DOHH2 (cell line): ENCODE measurements at regions not wholly inside any gene's neighbourhood (a gene's known extent, or its start where the extent isn't known, plus 50 kb on each side); places are given as distances from the start of the nearest gene placed in this dataset.

Source experiments
- H3F3A ChIP-seq: fragments of 200-600 bp; sonication (generic), shearing (Covaris generic); 2 replicates; pipeline ENCODE4 v1.6.0; 2016; ENCODE audit warnings: antibody characterized with exemption, mild to moderate bottlenecking; ENCODE audit not compliant: control insufficient read depth, insufficient read depth
- H3K27ac ChIP-seq: fragments of 200-600 bp; sonication (generic); 2 replicates; pipeline ENCODE4 v1.5.1; 2014; ENCODE audit warnings: low read depth, mild to moderate bottlenecking, low read length, moderate library complexity
- H3K27me3 ChIP-seq: fragments of 200-600 bp; sonication (generic); 2 replicates; pipeline ENCODE4 v1.6.1; 2014; ENCODE audit warnings: mild to moderate bottlenecking, low read length, mixed read lengths; ENCODE audit not compliant: control insufficient read depth
- H3K36me3 ChIP-seq: fragments of 200-600 bp; sonication (generic); 2 replicates; pipeline ENCODE4 v1.6.1; 2014; ENCODE audit warnings: mild to moderate bottlenecking, low read length, moderate library complexity, mixed read lengths; ENCODE audit not compliant: control insufficient read depth
- H3K4me1 ChIP-seq: fragments of 200-600 bp; sonication (generic); 2 replicates; pipeline ENCODE4 v1.6.1; 2014; ENCODE audit warnings: mild to moderate bottlenecking, low read length, mixed read lengths; ENCODE audit not compliant: control insufficient read depth
- H3K4me2 ChIP-seq: fragments of 200-600 bp; sonication (generic); 2 replicates; pipeline ENCODE4 v1.6.0; 2014; ENCODE audit warnings: mild to moderate bottlenecking, low read length, moderate library complexity
- H3K4me3 ChIP-seq: fragments of 200-600 bp; sonication (generic); 2 replicates; pipeline ENCODE4 v1.5.1; 2014; ENCODE audit warnings: mild to moderate bottlenecking, low read length, mixed read lengths
- H3K79me2 ChIP-seq: fragments of 200-600 bp; sonication (generic); 2 replicates; pipeline ENCODE4 v1.6.1; 2014; ENCODE audit warnings: mild to moderate bottlenecking, low read length, mixed read lengths; ENCODE audit not compliant: control insufficient read depth
- H3K9me2 ChIP-seq: fragments of 200-600 bp; sonication (generic); replicated peaks from 2 replicates; pipeline ENCODE4 v1.6.1; 2014; ENCODE audit warnings: mild to moderate bottlenecking, low read length, mixed read lengths; ENCODE audit not compliant: control insufficient read depth
- H3K9me3 ChIP-seq: fragments of 200-600 bp; sonication (generic); 2 replicates; pipeline ENCODE4 v1.6.1; 2014; ENCODE audit warnings: antibody characterized with exemption, low read length, mixed read lengths; ENCODE audit not compliant: control insufficient read depth, insufficient read depth
- H4K20me1 ChIP-seq: fragments of 200-600 bp; sonication (generic); 2 replicates; pipeline ENCODE4 v1.6.0; 2014; ENCODE audit warnings: low read depth, mild to moderate bottlenecking, antibody characterized with exemption, low read length, moderate library complexity; ENCODE audit not compliant: control insufficient read depth, insufficient read depth
- EZH2phosphoT487 ChIP-seq: fragments of 200-600 bp; sonication (generic); IDR thresholded peaks from 2 replicates; pipeline ENCODE4 v1.6.1; 2017; ENCODE audit warnings: borderline replicate concordance, mild to moderate bottlenecking, antibody characterized with exemption, low read length, moderate library complexity, mixed read lengths
- TF ChIP-seq, protein P1 (sequence below): fragments of 200-600 bp; sonication (generic); IDR thresholded peaks from one replicate; pipeline ENCODE4 v1.5.1; 2014; ENCODE audit warnings: antibody characterized with exemption, mild to moderate bottlenecking, low read depth, low read length; ENCODE audit not compliant: poor library complexity, severe bottlenecking

DNA sequence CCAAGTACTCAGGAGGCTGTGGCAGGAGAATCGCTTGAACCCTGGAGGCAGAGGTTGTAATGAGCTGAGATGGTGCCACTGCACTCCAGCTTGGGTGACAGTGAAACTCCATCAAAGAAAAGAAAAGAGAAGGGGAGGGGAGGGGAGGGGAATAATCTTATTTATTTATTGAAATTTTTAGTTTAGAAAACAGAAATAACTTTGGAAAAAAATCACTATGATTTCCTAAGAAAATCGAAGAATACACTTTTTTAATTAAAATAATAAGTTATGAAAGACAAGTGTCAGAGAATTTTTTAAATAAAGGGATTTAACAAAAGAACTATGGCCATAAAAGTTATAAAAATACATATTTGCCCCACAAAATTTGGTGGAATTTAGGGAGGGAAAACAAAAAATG is 836.9 kb upstream of the HS3ST1 start:
- Histone ChIP-seq H3K79me2 (no peaks in the 10 kb centered on the region), H4K20me1 (no peaks in the 10 kb centered on the region), H3K9me2 (no peaks in the 10 kb centered on the region)

DNA sequence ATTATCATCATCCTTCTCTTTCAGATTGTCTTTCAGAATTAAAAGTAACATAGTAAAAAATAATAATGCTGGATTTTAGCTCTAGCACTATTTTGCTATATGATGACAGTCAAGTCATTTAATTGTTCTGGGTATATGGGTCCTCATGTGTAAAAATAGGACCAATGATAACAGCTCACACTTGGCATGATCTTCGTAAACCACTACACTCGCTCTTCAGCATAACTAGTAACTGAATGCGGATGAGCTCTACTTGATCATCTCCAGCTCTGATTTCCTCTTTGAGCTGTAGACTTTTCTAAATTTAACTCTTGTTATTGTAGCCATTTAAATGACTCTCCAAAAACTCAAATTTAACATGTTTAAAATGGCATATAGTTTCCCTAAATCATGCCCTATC is 831.8 kb upstream of the HS3ST1 start:
- Histone ChIP-seq H3K9me2 (no peaks in the 10 kb centered on the region), H3K27me3 (no peaks in the 10 kb centered on the region), H3K36me3 (no peaks in the 10 kb centered on the region), H3K79me2 (no peaks in the 10 kb centered on the region), H3K4me1 (no peaks in the 10 kb centered on the region), H3F3A (no peaks in the 10 kb centered on the region), H3K27ac (no peak overlapping the region), H3K4me3 (no peak overlapping the region), H3K4me2 (no peak overlapping the region), H3K9me3 (no peaks in the 10 kb centered on the region; the same call in 1 of the 2 replicates), H4K20me1 (no peaks in the 10 kb centered on the region)
- TF ChIP-seq, protein P1, sequence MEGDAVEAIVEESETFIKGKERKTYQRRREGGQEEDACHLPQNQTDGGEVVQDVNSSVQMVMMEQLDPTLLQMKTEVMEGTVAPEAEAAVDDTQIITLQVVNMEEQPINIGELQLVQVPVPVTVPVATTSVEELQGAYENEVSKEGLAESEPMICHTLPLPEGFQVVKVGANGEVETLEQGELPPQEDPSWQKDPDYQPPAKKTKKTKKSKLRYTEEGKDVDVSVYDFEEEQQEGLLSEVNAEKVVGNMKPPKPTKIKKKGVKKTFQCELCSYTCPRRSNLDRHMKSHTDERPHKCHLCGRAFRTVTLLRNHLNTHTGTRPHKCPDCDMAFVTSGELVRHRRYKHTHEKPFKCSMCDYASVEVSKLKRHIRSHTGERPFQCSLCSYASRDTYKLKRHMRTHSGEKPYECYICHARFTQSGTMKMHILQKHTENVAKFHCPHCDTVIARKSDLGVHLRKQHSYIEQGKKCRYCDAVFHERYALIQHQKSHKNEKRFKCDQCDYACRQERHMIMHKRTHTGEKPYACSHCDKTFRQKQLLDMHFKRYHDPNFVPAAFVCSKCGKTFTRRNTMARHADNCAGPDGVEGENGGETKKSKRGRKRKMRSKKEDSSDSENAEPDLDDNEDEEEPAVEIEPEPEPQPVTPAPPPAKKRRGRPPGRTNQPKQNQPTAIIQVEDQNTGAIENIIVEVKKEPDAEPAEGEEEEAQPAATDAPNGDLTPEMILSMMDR, result no peak
- TF ChIP-seq EZH2phosphoT487, result no peak

More for the DNA sequence above, 836.9 kb upstream of the HS3ST1 start:
- TF ChIP-seq, protein P1, result no peak
- TF ChIP-seq EZH2phosphoT487, result no peak
- H3K9me3 ChIP-seq, result no peaks in the 10 kb centered on the region; the same call in 1 of the 2 replicates
- no peaks in the 10 kb centered on the region for H3K36me3 ChIP-seq
- no peak overlapping the region for H3K27ac ChIP-seq
- H3F3A ChIP-seq, result no peaks in the 10 kb centered on the region
- H3K4me1 ChIP-seq, result no peaks in the 10 kb centered on the region
- no peak overlapping the region for H3K4me2 ChIP-seq
- no peak overlapping the region for H3K4me3 ChIP-seq
- no peaks in the 10 kb centered on the region for H3K27me3 ChIP-seq

DNA sequence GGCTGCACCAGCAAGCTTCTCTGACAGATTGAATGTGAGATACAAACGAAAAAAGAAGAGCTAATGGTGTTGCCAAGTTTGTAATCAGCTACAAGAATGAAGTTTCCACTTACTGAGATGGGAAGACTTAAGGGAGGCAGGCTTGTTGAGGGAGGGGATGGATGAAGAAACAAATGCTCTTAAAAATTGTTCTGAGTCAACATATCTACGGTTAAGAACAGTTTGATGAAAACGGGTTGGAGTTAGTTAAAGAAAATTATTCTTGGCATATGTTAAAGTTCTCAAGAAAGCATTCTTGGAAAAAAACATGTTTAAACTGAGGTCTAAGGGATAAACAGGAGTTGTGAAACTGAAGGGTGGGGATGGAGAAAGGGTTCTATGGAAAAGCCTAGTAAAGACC is 816.3 kb upstream of the HS3ST1 start:
- no peak overlapping the region for H3K27ac ChIP-seq

More for the DNA sequence above, 816.3 kb upstream of the HS3ST1 start:
- H3K4me2 ChIP-seq, result no peak overlapping the region
- no peaks in the 10 kb centered on the region for H4K20me1 ChIP-seq
- H3K4me1 ChIP-seq, result no peaks in the 10 kb centered on the region
- no peaks in the 10 kb centered on the region for H3K27me3 ChIP-seq
- no peaks in the 10 kb centered on the region for H3K9me3 ChIP-seq
- H3K79me2 ChIP-seq, result no peaks in the 10 kb centered on the region
- H3K36me3 ChIP-seq, result no peaks in the 10 kb centered on the region
- no peak overlapping the region for H3K4me3 ChIP-seq
- no peaks in the 10 kb centered on the region for H3F3A ChIP-seq
- no peaks in the 10 kb centered on the region for H3K9me2 ChIP-seq
- TF ChIP-seq, protein P1, result no peak
- TF ChIP-seq EZH2phosphoT487, result no peak
